ENCODE measurements at regions not wholly inside any gene's neighbourhood (a gene's known extent, or its start where the extent isn't known, plus 50 kb on each side); places are given as distances from the start of the nearest gene placed in this dataset.
"Not testable (repeated sequence)": the region's sequence is repeated elsewhere in the genome, so short reads cannot be mapped to it uniquely, and the experiment has no call there.

DNA sequence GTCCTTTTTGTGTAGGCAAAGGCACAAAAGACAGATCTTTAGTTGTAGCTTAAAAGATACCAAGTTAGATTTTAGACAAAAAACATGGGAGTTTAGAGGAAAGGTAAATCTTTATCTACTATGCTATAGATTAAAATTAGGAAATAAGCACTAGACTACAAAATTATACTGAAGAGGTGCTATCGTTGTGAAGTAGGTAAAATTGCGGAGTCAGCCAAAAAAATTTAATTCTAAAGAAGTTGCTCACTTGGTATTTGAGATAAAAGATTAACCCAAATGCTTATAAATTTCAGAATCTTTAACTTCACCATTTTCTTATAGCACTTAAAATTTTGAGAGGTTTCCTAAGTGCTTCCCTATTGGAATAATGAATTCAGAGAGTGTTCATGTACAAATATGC is 604.1 kb downstream of the GRXCR1 start:
- no peaks in the 10 kb centered on the region for H3K9me2 ChIP-seq (replicated peaks; ENCODE audit: insufficient read depth, low read length)
- H3K27me3 ChIP-seq (ENCODE audit: low read length) = no peaks in the 10 kb centered on the region
- no peak overlapping the region for H3K4me3 ChIP-seq (ENCODE audit: low read length)
- H3K27ac ChIP-seq (ENCODE audit: low read length) = no peak overlapping the region
- no peaks in the 10 kb centered on the region for H3K79me2 ChIP-seq (ENCODE audit: low read length)
- H3K9ac ChIP-seq (ENCODE audit: low read length) = no peak overlapping the region
- H3K4me2 ChIP-seq (ENCODE audit: low read depth, low read length, poor library complexity, severe bottlenecking) = no peak overlapping the region
- DNase-seq = no peak
- no peaks in the 10 kb centered on the region for H4K20me1 ChIP-seq (ENCODE audit: insufficient read depth, low read depth, low read length)
- peaks cover 12% of the 10 kb centered on the region; the same call in 1 of the 2 replicates for H3K9me3 ChIP-seq (ENCODE audit: low read length)
- no peaks in the 10 kb centered on the region for H3K4me1 ChIP-seq (ENCODE audit: low read length)
- H3K36me3 ChIP-seq (ENCODE audit: insufficient read depth, low read length) = no peaks in the 10 kb centered on the region
- no peak overlapping the region for H2AFZ ChIP-seq (ENCODE audit: low read length)

DNA sequence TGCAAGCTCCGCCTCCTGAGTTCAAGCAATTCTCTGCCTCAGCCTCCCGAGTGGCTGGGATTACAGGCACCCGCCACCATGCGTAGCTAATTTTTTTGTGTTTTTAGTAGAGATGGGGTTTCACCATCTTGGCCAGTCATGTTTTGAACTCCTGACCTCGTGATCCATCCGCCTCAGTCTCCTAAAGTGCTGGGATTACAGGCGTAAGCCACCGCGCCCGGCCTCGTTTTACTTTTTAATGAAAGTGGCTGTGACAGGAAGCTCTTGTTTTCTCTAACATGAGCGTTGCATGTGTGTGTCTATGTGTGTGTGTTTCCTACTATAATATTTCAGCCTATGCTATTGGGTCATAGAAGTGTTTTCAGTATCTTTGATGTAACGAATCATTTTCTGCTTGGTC is 613.3 kb downstream of the GRXCR1 start:
- H3K9ac ChIP-seq (ENCODE audit: low read length); H3K4me2 ChIP-seq (ENCODE audit: low read depth, low read length, poor library complexity, severe bottlenecking); H3K27me3 ChIP-seq (ENCODE audit: low read length); H3K9me2 ChIP-seq (replicated peaks; ENCODE audit: insufficient read depth, low read length); DNase-seq; H3K36me3 ChIP-seq (ENCODE audit: insufficient read depth, low read length); H2AFZ ChIP-seq (ENCODE audit: low read length); H3K27ac ChIP-seq (ENCODE audit: low read length); H3K4me3 ChIP-seq (ENCODE audit: low read length); H3K79me2 ChIP-seq (ENCODE audit: low read length); H3K4me1 ChIP-seq (ENCODE audit: low read length); H4K20me1 ChIP-seq (ENCODE audit: insufficient read depth, low read depth, low read length): not testable (repeated sequence)
- H3K9me3 ChIP-seq (ENCODE audit: low read length) = peaks cover 16% of the 10 kb centered on the region

- Histone ChIP-seq H3K27ac (ENCODE audit: low read length) (no peak overlapping the region), H3K9me2 (replicated peaks; ENCODE audit: insufficient read depth, low read length) (no peaks in the 10 kb centered on the region), H2AFZ (ENCODE audit: low read length) (no peak overlapping the region), H3K9me3 (ENCODE audit: low read length) (peaks cover 17% of the 10 kb centered on the region), H3K4me1 (ENCODE audit: low read length) (no peaks in the 10 kb centered on the region), H3K27me3 (ENCODE audit: low read length) (no peaks in the 10 kb centered on the region), H3K4me3 (ENCODE audit: low read length) (no peak overlapping the region), H4K20me1 (ENCODE audit: insufficient read depth, low read depth, low read length) (no peaks in the 10 kb centered on the region), H3K9ac (ENCODE audit: low read length) (no peak overlapping the region), H3K79me2 (ENCODE audit: low read length) (no peaks in the 10 kb centered on the region), H3K4me2 (ENCODE audit: low read depth, low read length, poor library complexity, severe bottlenecking) (no peak overlapping the region), H3K36me3 (ENCODE audit: insufficient read depth, low read length) (no peaks in the 10 kb centered on the region)
- DNase-seq = no peak
Observed at GRCh38 chr4:43512253-43512652, 619.7 kb downstream of the GRXCR1 start.

DNA sequence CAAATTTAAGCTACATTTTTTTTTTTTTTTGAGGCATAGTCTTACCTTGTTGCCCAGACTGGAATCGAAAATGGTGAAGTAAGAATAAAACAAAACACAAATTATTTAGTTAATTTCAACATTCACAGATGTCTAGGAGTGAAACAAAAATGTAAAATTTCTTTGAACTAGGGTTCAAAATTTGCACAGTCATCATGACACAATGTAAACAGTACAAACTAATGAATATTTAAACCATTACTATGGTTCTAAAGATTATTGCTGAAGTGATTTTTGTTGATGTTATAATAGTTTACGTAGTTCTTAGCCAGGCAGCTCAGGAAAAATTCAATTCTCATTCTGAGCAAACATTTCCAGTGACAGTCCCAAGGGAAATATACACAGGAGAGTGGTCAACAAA is 633.1 kb downstream of the GRXCR1 start:
- no peak for DNase-seq
- no peaks in the 10 kb centered on the region for H3K79me2 ChIP-seq (ENCODE audit: low read length)

DNA sequence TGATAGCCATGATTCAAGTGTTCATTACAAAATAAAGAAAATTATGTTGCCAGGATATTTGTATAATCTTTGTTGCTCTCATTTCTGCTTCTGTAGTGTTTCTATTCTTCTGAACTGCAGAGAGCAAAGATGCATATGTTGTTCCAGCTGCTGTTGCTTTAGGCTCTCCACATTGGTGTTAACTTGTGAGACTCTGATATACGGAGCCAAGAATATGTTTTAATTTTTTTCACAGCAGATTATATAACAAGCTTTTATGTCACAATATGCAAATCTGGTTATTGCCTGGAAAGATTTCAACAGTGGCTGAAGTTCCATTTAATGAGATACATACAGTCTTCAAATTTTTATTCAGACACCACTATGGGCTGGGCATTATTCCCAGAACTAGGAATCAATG is 655.0 kb downstream of the GRXCR1 start:
- no peak overlapping the region for H3K9ac ChIP-seq (ENCODE audit: low read length)
- no peak overlapping the region for H2AFZ ChIP-seq (ENCODE audit: low read length)
- no peaks in the 10 kb centered on the region for H3K36me3 ChIP-seq (ENCODE audit: insufficient read depth, low read length)
- H3K27me3 ChIP-seq (ENCODE audit: low read length) = no peaks in the 10 kb centered on the region
- H3K9me3 ChIP-seq (ENCODE audit: low read length) = no peaks in the 10 kb centered on the region; the same call in 1 of the 2 replicates
- no peak overlapping the region for H3K4me2 ChIP-seq (ENCODE audit: low read depth, low read length, poor library complexity, severe bottlenecking)
- no peak overlapping the region for H3K27ac ChIP-seq (ENCODE audit: low read length)
- DNase-seq = no peak
- H3K4me3 ChIP-seq (ENCODE audit: low read length) = no peak overlapping the region
- no peaks in the 10 kb centered on the region for H3K4me1 ChIP-seq (ENCODE audit: low read length)
- H3K79me2 ChIP-seq (ENCODE audit: low read length) = no peaks in the 10 kb centered on the region
- H3K9me2 ChIP-seq (replicated peaks; ENCODE audit: insufficient read depth, low read length) = no peaks in the 10 kb centered on the region
- H4K20me1 ChIP-seq (ENCODE audit: insufficient read depth, low read depth, low read length) = no peaks in the 10 kb centered on the region

More for the DNA sequence above, 633.1 kb downstream of the GRXCR1 start:
- Histone ChIP-seq H3K4me2 (ENCODE audit: low read depth, low read length, poor library complexity, severe bottlenecking) (no peak overlapping the region), H3K4me1 (ENCODE audit: low read length) (no peaks in the 10 kb centered on the region), H3K27ac (ENCODE audit: low read length) (no peak overlapping the region), H3K9me2 (replicated peaks; ENCODE audit: insufficient read depth, low read length) (no peaks in the 10 kb centered on the region), H3K9ac (ENCODE audit: low read length) (no peak overlapping the region), H3K27me3 (ENCODE audit: low read length) (no peaks in the 10 kb centered on the region), H2AFZ (ENCODE audit: low read length) (no peak overlapping the region), H3K36me3 (ENCODE audit: insufficient read depth, low read length) (no peaks in the 10 kb centered on the region), H3K9me3 (ENCODE audit: low read length) (peaks cover 13% of the 10 kb centered on the region; the same call in 1 of the 2 replicates), H4K20me1 (ENCODE audit: insufficient read depth, low read depth, low read length) (no peaks in the 10 kb centered on the region), H3K4me3 (ENCODE audit: low read length) (no peak overlapping the region)

DNA sequence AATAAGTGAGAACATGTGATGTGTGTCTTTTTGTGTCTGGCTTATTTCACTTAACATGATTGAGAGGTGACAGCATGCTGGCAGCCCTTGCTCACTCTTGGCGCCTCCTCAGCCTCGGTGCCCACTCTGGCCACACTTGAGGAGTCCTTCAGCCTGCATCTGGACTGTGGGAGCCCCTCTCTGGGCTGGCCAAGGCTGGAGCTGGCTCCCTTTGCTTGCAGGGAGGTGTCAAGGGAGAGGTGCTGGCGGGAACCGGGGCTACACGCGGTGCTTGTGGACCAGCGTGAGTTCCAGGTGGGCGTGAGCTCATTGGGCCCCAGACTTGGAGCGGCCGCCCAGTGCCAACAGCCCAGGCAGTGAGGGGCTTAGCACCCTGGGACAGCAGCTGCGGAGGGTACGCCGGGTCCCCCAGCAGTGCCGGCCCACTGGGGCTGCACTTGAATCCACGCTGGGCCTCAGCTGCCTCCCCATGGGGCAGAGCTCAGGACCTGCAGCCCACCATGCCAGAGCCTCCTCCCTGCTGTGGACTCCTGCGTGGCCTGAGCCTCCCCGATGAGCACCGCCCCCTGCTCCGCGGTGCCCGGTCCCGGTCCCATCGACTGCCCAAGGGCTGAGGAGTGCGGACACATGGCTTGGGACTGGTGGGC is 658.6 kb downstream of the GRXCR1 start:
- DNase-seq = no peak
- Histone ChIP-seq H3K4me1 (ENCODE audit: low read length) (no peaks in the 10 kb centered on the region), H3K4me2 (ENCODE audit: low read depth, low read length, poor library complexity, severe bottlenecking) (no peak overlapping the region), H3K27me3 (ENCODE audit: low read length) (no peaks in the 10 kb centered on the region), H3K4me3 (ENCODE audit: low read length) (no peak overlapping the region), H2AFZ (ENCODE audit: low read length) (no peak overlapping the region), H4K20me1 (ENCODE audit: insufficient read depth, low read depth, low read length) (no peaks in the 10 kb centered on the region), H3K27ac (ENCODE audit: low read length) (no peak overlapping the region), H3K9me2 (replicated peaks; ENCODE audit: insufficient read depth, low read length) (no peaks in the 10 kb centered on the region), H3K79me2 (ENCODE audit: low read length) (no peaks in the 10 kb centered on the region), H3K9ac (ENCODE audit: low read length) (no peak overlapping the region), H3K36me3 (ENCODE audit: insufficient read depth, low read length) (no peaks in the 10 kb centered on the region), H3K9me3 (ENCODE audit: low read length) (peaks cover 10% of the 10 kb centered on the region; the same call in 1 of the 2 replicates)

GRCh38 chr4:43556262-43556661 is 663.7 kb downstream of the GRXCR1 start:
- Histone ChIP-seq H3K9me3 (ENCODE audit: low read length) (peaks cover 38% of the 10 kb centered on the region), H3K4me1 (ENCODE audit: low read length) (no peaks in the 10 kb centered on the region)

GRCh38 chr4:43560047-43560446 is 667.5 kb downstream of the GRXCR1 start:
- H3K9me2 ChIP-seq (replicated peaks; ENCODE audit: insufficient read depth, low read length) = no peaks in the 10 kb centered on the region
- H3K9ac ChIP-seq (ENCODE audit: low read length) = no peak overlapping the region
- no peak for DNase-seq
- H2AFZ ChIP-seq (ENCODE audit: low read length) = no peak overlapping the region
- H3K4me1 ChIP-seq (ENCODE audit: low read length) = no peaks in the 10 kb centered on the region
- no peaks in the 10 kb centered on the region for H3K27me3 ChIP-seq (ENCODE audit: low read length)
- no peaks in the 10 kb centered on the region for H3K79me2 ChIP-seq (ENCODE audit: low read length)
- no peaks in the 10 kb centered on the region for H3K36me3 ChIP-seq (ENCODE audit: insufficient read depth, low read length)
- peaks cover 40% of the 10 kb centered on the region for H3K9me3 ChIP-seq (ENCODE audit: low read length)
- no peak overlapping the region for H3K27ac ChIP-seq (ENCODE audit: low read length)
- H4K20me1 ChIP-seq (ENCODE audit: insufficient read depth, low read depth, low read length) = no peaks in the 10 kb centered on the region
- no peak overlapping the region for H3K4me3 ChIP-seq (ENCODE audit: low read length)
- no peak overlapping the region for H3K4me2 ChIP-seq (ENCODE audit: low read depth, low read length, poor library complexity, severe bottlenecking)

More at GRCh38 chr4:43556262-43556661, 663.7 kb downstream of the GRXCR1 start:
- Histone ChIP-seq H3K27ac (ENCODE audit: low read length) (no peak overlapping the region), H3K4me2 (ENCODE audit: low read depth, low read length, poor library complexity, severe bottlenecking) (no peak overlapping the region), H3K27me3 (ENCODE audit: low read length) (no peaks in the 10 kb centered on the region), H3K4me3 (ENCODE audit: low read length) (no peak overlapping the region), H3K36me3 (ENCODE audit: insufficient read depth, low read length) (no peaks in the 10 kb centered on the region), H3K79me2 (ENCODE audit: low read length) (no peaks in the 10 kb centered on the region), H2AFZ (ENCODE audit: low read length) (no peak overlapping the region), H3K9me2 (replicated peaks; ENCODE audit: insufficient read depth, low read length) (no peaks in the 10 kb centered on the region), H3K9ac (ENCODE audit: low read length) (no peak overlapping the region), H4K20me1 (ENCODE audit: insufficient read depth, low read depth, low read length) (no peaks in the 10 kb centered on the region)
- no peak for DNase-seq
